HG03066 (cell line): ENCODE measurements at regions not wholly inside any gene's neighbourhood (a gene's known extent, or its start where the extent isn't known, plus 50 kb on each side); places are given as distances from the start of the nearest gene placed in this dataset.

Source experiments
- ATAC-seq: cut with Tn5 transposase; IDR thresholded peaks from one replicate; pipeline ENCODE4 v1.9.1; 2021; ENCODE audit warnings: low read depth; ENCODE audit not compliant: unreplicated experiment

- ATAC-seq = no peak
Measured at GRCh38 chr5:160961038-160961437, 109.0 kb upstream of the ATP10B start.

DNA sequence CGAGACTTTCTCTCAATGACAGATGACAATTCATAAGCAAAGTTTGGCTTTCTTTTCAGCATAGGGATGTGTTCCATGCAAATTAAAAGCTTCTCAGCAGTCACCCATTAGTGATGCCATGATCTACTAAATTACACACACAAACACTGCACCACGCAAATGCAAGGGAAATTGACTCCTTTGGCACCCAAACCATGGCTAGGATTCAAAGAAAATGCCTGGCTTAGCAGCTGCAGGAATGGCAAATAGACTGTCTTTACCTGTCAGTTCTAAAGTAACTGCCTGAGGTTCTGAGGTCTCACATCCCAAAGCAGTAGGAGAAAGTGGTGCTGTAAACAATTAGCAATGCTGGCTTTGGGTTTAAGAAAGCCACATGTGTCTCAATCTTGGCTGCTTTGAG is 108.6 kb upstream of the ATP10B start:
- ATAC-seq = no peak

DNA sequence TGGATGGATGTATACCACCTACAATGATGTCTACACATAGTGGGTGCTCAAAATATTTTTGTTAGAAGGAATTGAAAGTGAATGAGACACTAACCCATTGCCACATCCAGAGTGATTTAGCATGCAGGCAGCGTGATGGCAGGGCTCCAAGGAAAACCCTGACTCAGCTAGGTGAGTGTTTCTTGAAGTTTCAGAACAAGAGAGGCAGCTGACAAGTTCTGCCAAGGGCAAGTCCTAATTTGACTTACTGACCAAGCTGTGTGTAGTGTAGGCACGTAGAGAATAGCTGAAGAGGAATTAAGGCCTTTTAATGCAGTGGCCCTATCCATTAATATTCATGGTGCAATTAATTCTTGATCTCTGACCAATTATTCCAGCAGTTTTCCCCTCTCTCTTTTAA is 107.8 kb upstream of the ATP10B start:
- peak; percentile 65 for ATAC-seq

- no peak for ATAC-seq
Measured at GRCh38 chr5:160957312-160957861, 105.4 kb upstream of the ATP10B start.

- no peak for ATAC-seq
Measured at GRCh38 chr5:160956051-160956450, 104.0 kb upstream of the ATP10B start.

DNA sequence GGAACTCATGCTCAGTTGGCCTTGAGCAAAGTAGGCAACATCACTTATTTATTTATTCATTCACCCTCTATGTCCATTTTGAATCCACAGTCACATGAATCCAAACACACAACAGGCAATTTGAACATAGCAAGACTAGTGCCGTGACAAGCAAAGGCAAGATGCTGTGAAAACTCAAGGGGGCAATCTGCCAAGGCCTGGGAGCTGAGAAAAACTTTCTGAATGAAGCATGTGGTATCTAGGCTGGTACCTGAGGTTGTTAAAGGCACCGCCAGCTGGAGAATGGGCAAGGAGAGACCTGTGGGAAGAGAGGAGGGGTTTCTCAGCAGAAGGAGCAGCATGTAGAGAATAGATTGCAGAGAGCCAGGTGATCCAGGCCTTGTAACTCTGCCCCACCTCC is 98.3 kb upstream of the ATP10B start:
- no peak for ATAC-seq

DNA sequence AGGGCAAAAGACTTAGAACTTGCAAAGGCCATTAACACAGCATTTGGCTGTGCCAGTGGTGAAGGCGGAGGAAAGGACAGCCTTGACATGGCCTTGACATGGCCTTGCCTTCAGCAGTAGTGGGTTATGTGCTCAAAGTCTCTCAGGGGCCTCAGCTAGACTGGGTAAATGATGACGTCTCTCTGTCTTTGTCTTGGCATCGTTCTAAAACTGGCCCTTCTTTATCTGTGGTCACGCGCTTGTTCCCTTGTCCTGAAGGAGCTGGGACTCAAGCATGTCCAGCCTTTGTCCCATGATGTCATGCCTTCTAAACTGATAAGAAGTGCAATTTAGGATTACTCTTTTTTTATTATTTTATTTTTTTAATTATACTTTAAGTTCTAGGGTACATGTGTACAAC is 88.7 kb upstream of the ATP10B start:
- ATAC-seq = no peak

DNA sequence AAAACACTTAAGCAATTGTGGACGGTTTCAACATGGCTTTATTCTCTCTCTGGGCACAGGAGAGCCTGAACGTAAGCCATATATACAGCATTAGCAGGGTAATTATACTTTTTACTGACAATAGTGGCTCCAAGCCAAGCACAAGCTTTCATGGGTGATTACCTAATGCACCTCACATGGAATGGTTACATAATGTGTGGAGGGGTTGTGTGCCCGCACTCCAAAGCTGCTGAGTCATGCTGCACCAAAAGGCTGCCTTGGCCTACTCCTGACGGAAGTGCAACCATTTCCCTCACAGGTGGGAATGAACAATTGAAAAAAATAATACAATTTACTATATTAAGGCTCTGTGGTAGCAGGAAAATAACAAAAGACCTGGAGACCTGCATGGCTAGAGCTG is 86.5 kb upstream of the ATP10B start:
- no peak for ATAC-seq

DNA sequence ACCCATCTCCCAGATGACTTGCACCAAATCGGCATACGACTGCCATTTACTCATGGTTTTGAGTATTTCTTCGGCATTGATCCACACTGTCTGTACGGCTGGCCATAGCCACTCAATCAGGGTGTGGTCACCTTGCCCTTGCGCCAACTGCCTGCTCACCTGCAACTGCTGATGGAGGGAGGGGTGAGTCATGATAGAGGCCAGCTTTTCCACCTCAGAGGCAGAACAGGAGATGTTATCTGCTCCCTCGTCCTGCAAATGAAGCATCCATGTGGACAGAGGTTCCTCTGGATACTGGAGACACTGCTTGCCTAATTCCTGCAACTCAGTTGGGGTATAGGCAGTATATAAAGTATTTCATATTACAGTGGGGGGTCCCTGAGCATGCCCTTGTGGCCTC is 85.6 kb upstream of the ATP10B start:
- ATAC-seq = no peak

DNA sequence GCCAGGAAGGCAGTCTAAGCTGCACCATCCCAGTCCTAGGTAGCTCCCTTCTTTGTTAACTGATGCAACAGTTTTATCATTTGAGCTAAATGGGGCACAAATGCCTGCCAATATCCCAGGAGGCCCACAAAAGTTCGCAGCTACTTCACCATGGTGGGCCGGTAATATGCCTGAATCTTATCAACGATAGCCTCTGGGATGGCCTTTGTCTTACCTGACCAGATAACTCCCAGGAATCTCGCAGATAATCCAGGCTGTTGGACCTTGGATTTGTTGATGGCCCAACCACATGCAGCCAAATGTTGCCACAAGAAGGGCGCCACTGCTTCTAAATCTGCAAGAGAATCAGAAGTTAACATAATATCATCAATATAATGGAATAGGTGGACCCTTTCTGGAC is 83.8 kb upstream of the ATP10B start:
- ATAC-seq = no peak

GRCh38 chr5:160931283-160931682 is 79.3 kb upstream of the ATP10B start:
- no peak for ATAC-seq

DNA sequence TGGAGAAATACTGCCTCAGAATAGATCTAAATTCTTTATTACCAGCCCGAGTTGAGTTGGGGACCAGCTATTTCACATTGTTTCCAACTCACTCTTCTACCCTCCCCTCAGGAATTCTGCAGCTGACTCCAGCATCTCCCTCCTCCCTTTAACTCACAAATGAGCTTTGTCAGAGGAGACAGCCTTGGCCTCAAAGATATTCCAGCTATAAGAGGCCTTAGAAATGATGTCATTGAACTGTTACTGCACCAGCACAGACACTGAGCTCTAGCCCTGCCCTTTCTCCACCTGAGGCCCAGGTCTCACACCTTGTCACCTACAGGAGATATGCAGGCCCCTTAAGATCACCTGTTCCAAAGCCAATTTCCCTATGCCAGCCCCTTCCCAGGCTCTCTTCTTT is 78.4 kb upstream of the ATP10B start:
- ATAC-seq = no peak

GRCh38 chr5:160929906-160930305 is 77.9 kb upstream of the ATP10B start:
- ATAC-seq = no peak

DNA sequence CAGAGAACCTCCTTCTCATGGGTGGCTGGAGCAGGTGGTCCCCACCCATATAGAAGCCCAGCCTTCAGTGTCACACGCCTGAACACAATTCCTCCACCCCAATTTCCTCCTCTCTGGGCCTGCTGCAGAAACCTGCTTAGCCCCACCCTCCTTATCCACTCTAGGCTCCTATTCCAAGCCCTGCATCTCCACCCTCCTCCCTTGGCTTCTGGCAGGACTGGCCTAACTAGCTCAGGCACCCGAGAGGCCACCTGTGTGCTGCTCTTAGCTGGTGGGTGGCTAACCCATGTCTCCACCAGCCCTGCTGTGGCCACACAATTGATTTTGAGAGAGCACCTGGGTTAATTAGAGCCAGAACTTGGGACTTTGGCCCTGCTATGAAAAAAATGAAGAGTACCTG is 77.3 kb upstream of the ATP10B start:
- no peak for ATAC-seq

DNA sequence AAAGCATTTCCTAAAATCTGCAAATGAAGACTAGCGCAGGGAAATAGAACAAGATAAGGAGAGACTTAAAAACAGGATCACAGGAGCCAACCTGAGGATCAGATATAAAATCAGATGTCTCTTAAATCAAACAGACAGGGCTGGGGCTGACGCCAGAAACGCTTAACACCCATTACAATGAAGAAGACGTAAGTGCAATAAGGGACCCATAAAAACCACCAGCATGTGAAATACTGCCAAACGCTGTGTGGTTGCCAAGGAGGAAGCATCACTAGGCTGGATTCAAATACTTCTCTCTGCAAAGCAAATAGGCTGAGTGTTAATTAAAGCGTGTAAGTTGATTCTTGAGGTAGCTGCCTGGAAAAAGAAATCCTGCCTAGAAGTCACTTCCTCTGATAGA is 74.4 kb upstream of the ATP10B start:
- ATAC-seq = no peak

GRCh38 chr5:160925281-160925680 is 73.3 kb upstream of the ATP10B start:
- no peak for ATAC-seq

- ATAC-seq = no peak
Measured at GRCh38 chr5:160923936-160924710, 72.1 kb upstream of the ATP10B start.

- ATAC-seq = no peak
Measured at GRCh38 chr5:160923411-160923810, 71.4 kb upstream of the ATP10B start.

GRCh38 chr5:160922311-160922710 is 70.3 kb upstream of the ATP10B start:
- ATAC-seq = no peak

DNA sequence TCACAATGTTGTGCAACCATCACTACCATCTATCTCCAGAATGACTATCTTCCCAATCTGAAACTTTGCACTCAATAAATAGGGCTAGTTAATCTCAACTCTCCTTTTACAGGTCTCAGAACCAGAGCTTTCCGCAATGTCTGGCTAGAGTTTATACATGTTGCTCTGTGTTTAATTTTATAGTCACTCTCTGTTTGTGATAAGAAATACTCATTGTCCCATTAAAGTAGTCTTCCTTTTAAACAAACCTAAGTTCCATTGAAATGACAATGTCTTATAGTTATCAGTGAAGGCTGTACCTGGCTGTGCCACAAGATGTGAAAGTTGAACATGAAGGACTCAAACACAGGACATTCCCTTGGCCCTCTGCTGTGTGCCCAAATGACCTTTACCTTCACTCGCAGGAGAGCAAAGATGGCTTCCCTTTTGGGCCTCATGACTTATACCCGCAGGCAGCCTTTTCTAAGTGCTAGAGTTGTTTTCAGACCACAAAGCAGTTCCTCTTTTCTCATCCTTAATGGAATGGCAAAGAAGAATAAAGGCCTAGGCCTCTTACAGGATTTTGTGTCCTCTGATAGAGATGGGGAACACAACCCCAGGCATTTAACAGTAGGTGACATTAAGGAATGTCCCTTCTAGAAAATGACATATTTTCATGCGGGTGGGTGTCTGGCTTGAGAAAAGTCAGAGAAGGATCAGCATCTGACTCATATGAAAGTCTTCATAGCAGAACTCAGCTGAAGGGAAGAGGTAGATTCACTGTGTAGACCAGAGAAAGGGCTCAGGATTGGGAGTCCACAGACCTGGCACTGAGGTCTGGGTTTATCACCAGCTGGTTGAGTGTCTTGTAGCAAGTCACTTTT is 69.6 kb upstream of the ATP10B start:
- no peak for ATAC-seq

DNA sequence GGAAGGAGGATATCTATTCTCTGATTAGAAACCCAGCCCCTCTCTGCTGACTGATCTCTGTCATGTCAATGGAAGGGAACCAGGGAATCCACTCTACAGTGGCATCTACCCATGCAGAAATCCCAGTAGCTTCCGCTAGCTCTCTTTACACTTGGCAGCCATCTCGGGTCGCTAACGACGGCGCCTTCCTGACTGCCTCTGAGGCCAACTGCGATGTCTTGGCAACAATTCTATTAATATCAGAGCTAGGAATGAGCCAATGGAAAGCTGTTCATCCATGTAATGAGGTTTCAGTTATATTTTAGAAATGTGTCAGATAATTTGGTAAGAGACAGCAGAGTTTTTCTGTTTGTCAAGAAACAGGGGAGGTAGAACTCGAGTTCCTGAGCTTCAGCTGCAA is 67.6 kb upstream of the ATP10B start:
- no peak for ATAC-seq

- no peak for ATAC-seq
Measured at GRCh38 chr5:160918386-160918785, 66.4 kb upstream of the ATP10B start.
